Activated CD8-positive, alpha-beta memory T cell treated with anti-CD3 and anti-CD28 coated beads, Interleukin-2, amount 50 U/mL, for 24 hours (primary cell): ENCODE measurements at regions not wholly inside any gene's neighbourhood (a gene's known extent, or its start where the extent isn't known, plus 50 kb on each side); places are given as distances from the start of the nearest gene placed in this dataset.
A peak's percentile ranks its signal among the peaks of the same experiment; 100 is the strongest.

ENCODE experiments used
- DNase-seq: peaks from one replicate; pipeline ENCODE4 v3.0.0-alpha.2; 2020; ENCODE audit errors: extremely low read depth

- DNase-seq = peak; percentile 78
Observed at GRCh38 chr6:26312501-26313397, 52.2 kb upstream of the BTN3A2 start.
